ENCODE measurements at regions not wholly inside any gene's neighbourhood (a gene's known extent, or its start where the extent isn't known, plus 50 kb on each side); places are given as distances from the start of the nearest gene placed in this dataset.

GRCh38 chr4:125116431-125116830, 198.3 kb upstream of the FAT4 start:
- peaks cover 0 to 3% of the 10 kb centered on the region in 2 donors for H3K9me3 ChIP-seq (ENCODE audit: control insufficient read depth in 1 of 2, low read length in 2 of 2)
- no peaks in the 10 kb centered on the region for H3K27me3 ChIP-seq (ENCODE audit: insufficient read depth, low read length)
- CTCF ChIA-PET (ENCODE audit: partially characterized antibody): no interaction called here
- intact Hi-C loops (cut with micrococcal nuclease): no loop called here
- no peak overlapping the region for H3K27ac ChIP-seq (ENCODE audit: low read depth, low read length)
- Mint-ChIP-seq H3K4me1 (no peaks in the 10 kb centered on the region), H3K9me3 (peaks cover 0 to 5% (median under 1%) of the 10 kb centered on the region in 8 donors), H3K4me3 (no peak overlapping the region), H3K27me3 (no peaks in the 10 kb centered on the region), H3K27ac (no peak overlapping the region), H3K36me3 (no peaks in the 10 kb centered on the region)
- no peak overlapping the region for H3K4me3 ChIP-seq (ENCODE audit: low read length in 2 of 2)
- POLR2A ChIA-PET (ENCODE audit: partially characterized antibody): no interaction called here
- no peaks in the 10 kb centered on the region for H3K4me1 ChIP-seq (ENCODE audit: insufficient read depth, low read length)
- no peaks in the 10 kb centered on the region for H3K36me3 ChIP-seq (ENCODE audit: insufficient read depth, low read length)
- DNase-seq: no peak

- Histone ChIP-seq H3K4me3 (ENCODE audit: low read length in 2 of 2) (no peak overlapping the region), H3K27ac (ENCODE audit: low read depth, low read length) (no peak overlapping the region), H3K27me3 (ENCODE audit: insufficient read depth, low read length) (no peaks in the 10 kb centered on the region), H3K36me3 (ENCODE audit: insufficient read depth, low read length) (no peaks in the 10 kb centered on the region), H3K9me3 (ENCODE audit: control insufficient read depth in 1 of 2, low read length in 2 of 2) (peaks cover 0 to 3% of the 10 kb centered on the region in 2 donors), H3K4me1 (ENCODE audit: insufficient read depth, low read length) (no peaks in the 10 kb centered on the region)
- Mint-ChIP-seq H3K36me3 (no peaks in the 10 kb centered on the region), H3K4me1 (no peaks in the 10 kb centered on the region), H3K4me3 (no peak overlapping the region), H3K27ac (no peak overlapping the region), H3K27me3 (no peaks in the 10 kb centered on the region), H3K9me3 (peaks cover 0 to 7% (median under 1%) of the 10 kb centered on the region in 8 donors)
- intact Hi-C loops (cut with micrococcal nuclease): no loop called here
- ChIA-PET POLR2A (ENCODE audit: partially characterized antibody) (no interaction called here), CTCF (ENCODE audit: partially characterized antibody) (no interaction called here)
- no peak for DNase-seq
These were observed 198.8 kb upstream of the FAT4 start for GRCh38 chr4:125115941-125116340.

DNA sequence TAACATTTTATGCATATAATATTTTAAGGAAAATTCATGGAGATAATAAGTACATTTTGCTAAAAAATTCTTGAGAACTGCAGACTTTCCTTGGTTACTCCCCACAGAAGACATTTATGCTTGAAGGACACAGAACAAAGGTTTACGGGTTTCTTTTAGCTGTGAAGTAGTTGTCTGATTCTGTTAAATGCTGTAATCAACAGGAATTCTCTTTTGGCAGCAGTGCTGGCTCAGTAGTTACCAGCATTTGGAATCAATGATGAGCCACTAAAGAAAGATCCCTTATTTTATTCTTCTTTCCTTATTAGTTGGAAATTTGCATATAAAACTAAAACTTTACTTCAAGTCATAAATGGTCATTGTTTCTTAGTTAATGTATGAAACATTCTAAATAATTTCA, 199.3 kb upstream of the FAT4 start:
- POLR2A ChIA-PET (ENCODE audit: partially characterized antibody): no interaction called here
- Mint-ChIP-seq H3K9me3 (peaks cover 0 to 5% (median under 1%) of the 10 kb centered on the region in 8 donors), H3K36me3 (no peaks in the 10 kb centered on the region), H3K4me3 (no peak overlapping the region), H3K4me1 (no peaks in the 10 kb centered on the region), H3K27me3 (no peaks in the 10 kb centered on the region), H3K27ac (no peak overlapping the region)
- no peaks in the 10 kb centered on the region for H3K27me3 ChIP-seq (ENCODE audit: insufficient read depth, low read length)
- no peak overlapping the region for H3K27ac ChIP-seq (ENCODE audit: low read depth, low read length)
- H3K4me1 ChIP-seq (ENCODE audit: insufficient read depth, low read length): no peaks in the 10 kb centered on the region
- CTCF ChIA-PET (ENCODE audit: partially characterized antibody): no interaction called here
- intact Hi-C loops (cut with micrococcal nuclease): no loop called here
- no peak overlapping the region for H3K4me3 ChIP-seq (ENCODE audit: low read length in 2 of 2)
- no peaks in the 10 kb centered on the region for H3K36me3 ChIP-seq (ENCODE audit: insufficient read depth, low read length)
- no peak for DNase-seq
- peaks cover 0 to 3% of the 10 kb centered on the region in 2 donors for H3K9me3 ChIP-seq (ENCODE audit: control insufficient read depth in 1 of 2, low read length in 2 of 2)

GRCh38 chr4:125112536-125112935, 202.2 kb upstream of the FAT4 start:
- no peaks in the 10 kb centered on the region for H3K4me1 ChIP-seq (ENCODE audit: insufficient read depth, low read length)
- intact Hi-C loops (cut with micrococcal nuclease): no loop called here
- no peak overlapping the region for H3K27ac Mint-ChIP-seq
- H3K4me3 ChIP-seq (ENCODE audit: low read length in 2 of 2): no peak overlapping the region
- no peaks in the 10 kb centered on the region for H3K27me3 Mint-ChIP-seq
- H3K4me1 Mint-ChIP-seq: no peaks in the 10 kb centered on the region
- no peaks in the 10 kb centered on the region for H3K36me3 Mint-ChIP-seq
- H3K36me3 ChIP-seq (ENCODE audit: insufficient read depth, low read length): no peaks in the 10 kb centered on the region
- H3K9me3 ChIP-seq (ENCODE audit: control insufficient read depth in 1 of 2, low read length in 2 of 2): peaks cover 0 to 3% of the 10 kb centered on the region in 2 donors
- H3K4me3 Mint-ChIP-seq: no peak overlapping the region
- CTCF ChIA-PET (ENCODE audit: partially characterized antibody): no interaction called here
- POLR2A ChIA-PET (ENCODE audit: partially characterized antibody): no interaction called here
- H3K27me3 ChIP-seq (ENCODE audit: insufficient read depth, low read length): no peaks in the 10 kb centered on the region
- DNase-seq: no peak
- H3K9me3 Mint-ChIP-seq: peaks cover 0 to 5% (median under 1%) of the 10 kb centered on the region in 8 donors
- no peak overlapping the region for H3K27ac ChIP-seq (ENCODE audit: low read depth, low read length)

- no peak overlapping the region for H3K27ac ChIP-seq (ENCODE audit: low read depth, low read length)
- no peaks in the 10 kb centered on the region for H3K4me1 Mint-ChIP-seq
- H3K27me3 Mint-ChIP-seq: no peaks in the 10 kb centered on the region
These were observed 203.4 kb upstream of the FAT4 start for GRCh38 chr4:125111323-125111722.

GRCh38 chr4:125105561-125105960, 209.2 kb upstream of the FAT4 start:
- H3K4me3 Mint-ChIP-seq: no peak overlapping the region
- no peaks in the 10 kb centered on the region for H3K36me3 Mint-ChIP-seq
- no peak overlapping the region for H3K27ac ChIP-seq (ENCODE audit: low read depth, low read length)
- H3K36me3 ChIP-seq (ENCODE audit: insufficient read depth, low read length): no peaks in the 10 kb centered on the region
- H3K27ac Mint-ChIP-seq: no peak overlapping the region
- no peak overlapping the region for H3K4me3 ChIP-seq (ENCODE audit: low read length in 2 of 2)
- no peaks in the 10 kb centered on the region for H3K9me3 ChIP-seq (ENCODE audit: control insufficient read depth in 1 of 2, low read length in 2 of 2)
- POLR2A ChIA-PET (ENCODE audit: partially characterized antibody): no interaction called here
- intact Hi-C loops (cut with micrococcal nuclease): no loop called here
- H3K4me1 Mint-ChIP-seq: no peaks in the 10 kb centered on the region
- no peaks in the 10 kb centered on the region for H3K27me3 ChIP-seq (ENCODE audit: insufficient read depth, low read length)
- H3K9me3 Mint-ChIP-seq: peaks cover 0 to 5% (median 0%) of the 10 kb centered on the region in 8 donors
- CTCF ChIA-PET (ENCODE audit: partially characterized antibody): no interaction called here
- DNase-seq: no peak
- no peaks in the 10 kb centered on the region for H3K4me1 ChIP-seq (ENCODE audit: insufficient read depth, low read length)
- no peaks in the 10 kb centered on the region for H3K27me3 Mint-ChIP-seq

More at GRCh38 chr4:125111323-125111722, 203.4 kb upstream of the FAT4 start:
- no peaks in the 10 kb centered on the region for H3K36me3 Mint-ChIP-seq
- DNase-seq: no peak
- no peaks in the 10 kb centered on the region for H3K4me1 ChIP-seq (ENCODE audit: insufficient read depth, low read length)
- CTCF ChIA-PET (ENCODE audit: partially characterized antibody): no interaction called here
- H3K27me3 ChIP-seq (ENCODE audit: insufficient read depth, low read length): no peaks in the 10 kb centered on the region
- no peak overlapping the region for H3K4me3 Mint-ChIP-seq
- peaks cover 0 to 5% (median under 1%) of the 10 kb centered on the region in 8 donors for H3K9me3 Mint-ChIP-seq
- H3K27ac Mint-ChIP-seq: no peak overlapping the region
- intact Hi-C loops (cut with micrococcal nuclease): no loop called here
- no peaks in the 10 kb centered on the region for H3K36me3 ChIP-seq (ENCODE audit: insufficient read depth, low read length)
- H3K9me3 ChIP-seq (ENCODE audit: control insufficient read depth in 1 of 2, low read length in 2 of 2): peaks cover 0 to 3% of the 10 kb centered on the region in 2 donors
- POLR2A ChIA-PET (ENCODE audit: partially characterized antibody): no interaction called here
- H3K4me3 ChIP-seq (ENCODE audit: low read length in 2 of 2): no peak overlapping the region

- no peak overlapping the region for H3K4me3 Mint-ChIP-seq
- ChIA-PET POLR2A (ENCODE audit: partially characterized antibody) (no interaction called here), CTCF (ENCODE audit: partially characterized antibody) (no interaction called here)
- no peaks in the 10 kb centered on the region for H3K27me3 ChIP-seq (ENCODE audit: insufficient read depth, low read length)
- H3K4me3 ChIP-seq (ENCODE audit: low read length in 2 of 2): no peak overlapping the region
- intact Hi-C loops (cut with micrococcal nuclease): no loop called here
- H3K36me3 ChIP-seq (ENCODE audit: insufficient read depth, low read length): no peaks in the 10 kb centered on the region
- no peak overlapping the region for H3K27ac Mint-ChIP-seq
- no peaks in the 10 kb centered on the region for H3K4me1 Mint-ChIP-seq
- H3K36me3 Mint-ChIP-seq: no peaks in the 10 kb centered on the region
- no peak for DNase-seq
- no peaks in the 10 kb centered on the region for H3K4me1 ChIP-seq (ENCODE audit: insufficient read depth, low read length)
- H3K27me3 Mint-ChIP-seq: no peaks in the 10 kb centered on the region
- H3K9me3 ChIP-seq (ENCODE audit: control insufficient read depth in 1 of 2, low read length in 2 of 2): no peaks in the 10 kb centered on the region
- H3K9me3 Mint-ChIP-seq: peaks cover 0 to 8% (median 0%) of the 10 kb centered on the region in 8 donors
- no peak overlapping the region for H3K27ac ChIP-seq (ENCODE audit: low read depth, low read length)
These were observed 210.1 kb upstream of the FAT4 start for GRCh38 chr4:125104616-125105015.

DNA sequence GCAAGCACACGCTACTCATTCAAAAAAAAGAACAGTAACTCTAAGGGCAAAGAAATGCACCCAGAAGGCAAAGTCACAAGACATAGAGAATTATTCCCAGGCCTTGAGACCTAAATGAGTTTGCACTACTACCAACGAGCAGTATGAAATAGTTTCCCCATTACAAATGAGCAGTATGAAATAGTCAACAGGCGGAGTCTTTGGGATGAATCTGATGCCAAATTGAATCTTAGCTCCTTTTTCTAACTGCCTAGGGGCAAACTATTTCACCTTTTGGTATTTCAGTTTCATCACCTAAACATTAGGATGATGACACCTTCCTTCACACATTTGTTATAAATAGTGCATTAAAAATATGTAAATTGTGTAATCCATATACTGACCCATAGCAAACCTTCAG, 213.0 kb upstream of the FAT4 start:
- no peaks in the 10 kb centered on the region for H3K9me3 ChIP-seq (ENCODE audit: control insufficient read depth in 1 of 2, low read length in 2 of 2)
- no peaks in the 10 kb centered on the region for H3K36me3 ChIP-seq (ENCODE audit: insufficient read depth, low read length)
- H3K27ac ChIP-seq (ENCODE audit: low read depth, low read length): no peak overlapping the region
- peaks cover 0 to 8% (median 0%) of the 10 kb centered on the region in 8 donors for H3K9me3 Mint-ChIP-seq
- POLR2A ChIA-PET (ENCODE audit: partially characterized antibody): no interaction called here
- H3K4me1 ChIP-seq (ENCODE audit: insufficient read depth, low read length): no peaks in the 10 kb centered on the region
- no peaks in the 10 kb centered on the region for H3K27me3 Mint-ChIP-seq
- no peak overlapping the region for H3K4me3 Mint-ChIP-seq
- no peak overlapping the region for H3K4me3 ChIP-seq (ENCODE audit: low read length in 2 of 2)
- CTCF ChIA-PET (ENCODE audit: partially characterized antibody): no interaction called here
- H3K36me3 Mint-ChIP-seq: no peaks in the 10 kb centered on the region
- DNase-seq: no peak
- no peak overlapping the region for H3K27ac Mint-ChIP-seq
- no peaks in the 10 kb centered on the region for H3K27me3 ChIP-seq (ENCODE audit: insufficient read depth, low read length)
- intact Hi-C loops (cut with micrococcal nuclease): no loop called here
- no peaks in the 10 kb centered on the region for H3K4me1 Mint-ChIP-seq
